Hippocampal formation (tissue), 2 donors: ENCODE measurements at regions not wholly inside any gene's neighbourhood (a gene's known extent, or its start where the extent isn't known, plus 50 kb on each side); places are given as distances from the start of the nearest gene placed in this dataset.
"Not testable (repeated sequence)": the region's sequence is repeated elsewhere in the genome, so short reads cannot be mapped to it uniquely, and the experiment has no call there.

Source experiments
- DNase-seq, 2 donors: peaks; one replicate each; lab custom pipeline; 2025; lab: John Stamatoyannopoulos, UW

- no peak for DNase-seq
Measured at GRCh38 chr18:47677952-47678351, 252.5 kb downstream of the SMAD2 start.

GRCh38 chr18:47669815-47670214, 260.6 kb downstream of the SMAD2 start:
- no peak for DNase-seq

GRCh38 chr18:47658498-47658897, 272.0 kb downstream of the SMAD2 start:
- DNase-seq, result no peak

- no peak for DNase-seq
Measured at GRCh38 chr18:47654988-47655387, 275.5 kb downstream of the SMAD2 start.

GRCh38 chr18:47644896-47645295, 285.6 kb downstream of the SMAD2 start:
- no peak for DNase-seq

- DNase-seq, result not testable (repeated sequence)
Measured at GRCh38 chr18:47637551-47637950, 292.9 kb downstream of the SMAD2 start.

- DNase-seq, result no peak
Measured at GRCh38 chr18:47635416-47635815, 295.0 kb downstream of the SMAD2 start.

GRCh38 chr18:47632970-47633635, 297.4 kb downstream of the SMAD2 start:
- DNase-seq, result no peak

- DNase-seq, result no peak
Measured at GRCh38 chr18:47628893-47629292, 301.6 kb downstream of the SMAD2 start.

GRCh38 chr18:47628240-47628781, 302.1 kb downstream of the SMAD2 start:
- DNase-seq, result no peak

- no peak for DNase-seq
Measured at GRCh38 chr18:47627030-47627429, 303.4 kb downstream of the SMAD2 start.

GRCh38 chr18:47619771-47620448, 310.5 kb downstream of the SMAD2 start:
- DNase-seq, result no peak

- DNase-seq, result no peak
Measured at GRCh38 chr18:47618758-47619157, 311.7 kb downstream of the SMAD2 start.

GRCh38 chr18:47615043-47615442, 315.4 kb downstream of the SMAD2 start:
- no peak for DNase-seq

GRCh38 chr18:47613929-47614328, 316.5 kb downstream of the SMAD2 start:
- no peak for DNase-seq

GRCh38 chr18:47611649-47612048, 318.8 kb downstream of the SMAD2 start:
- DNase-seq, result no peak

GRCh38 chr18:47606526-47606925, 323.9 kb downstream of the SMAD2 start:
- DNase-seq, result no peak

- no peak for DNase-seq
Measured at GRCh38 chr18:47605093-47605492, 325.4 kb downstream of the SMAD2 start.

- no peak for DNase-seq
Measured at GRCh38 chr18:47604021-47604420, 326.4 kb downstream of the SMAD2 start.

GRCh38 chr18:47603158-47603557, 327.3 kb downstream of the SMAD2 start:
- DNase-seq, result no peak

GRCh38 chr18:47602273-47602897, 328.1 kb downstream of the SMAD2 start:
- DNase-seq, result no peak

- DNase-seq, result no peak
Measured at GRCh38 chr18:47601581-47602272, 328.7 kb downstream of the SMAD2 start.
